ENCODE measurements at regions not wholly inside any gene's neighbourhood (a gene's known extent, or its start where the extent isn't known, plus 50 kb on each side); places are given as distances from the start of the nearest gene placed in this dataset.

DNA sequence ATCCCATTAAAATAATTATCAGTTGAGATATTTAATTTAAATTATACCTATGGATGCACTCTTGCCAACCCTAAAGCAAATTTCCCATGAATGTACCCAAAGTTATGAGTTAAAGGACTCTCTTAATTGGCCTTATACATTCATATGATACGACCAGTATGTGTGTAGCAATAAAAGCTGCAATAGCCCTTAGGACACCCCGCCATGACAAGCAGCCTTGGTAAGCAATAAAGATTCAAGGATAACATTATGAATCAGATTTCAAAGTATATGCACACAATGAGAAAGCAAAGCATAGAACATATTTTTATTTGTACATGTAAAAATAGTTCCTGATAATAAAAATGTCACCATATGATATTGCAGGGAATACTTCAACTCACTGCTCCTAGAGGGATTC is 1699.3 kb upstream of the CDH9 start:
- Mint-ChIP-seq H3K36me3 (ENCODE audit: low read depth) (no peaks in the 10 kb centered on the region), H3K27me3 (ENCODE audit: insufficient read depth, low read depth, poor library complexity) (peaks cover 5% of the 10 kb centered on the region), H3K27ac (no peak overlapping the region), H3K9me3 (no peaks in the 10 kb centered on the region), H3K4me3 (no peak overlapping the region), H3K4me1 (peaks cover 6% of the 10 kb centered on the region)
- Histone ChIP-seq H3F3A (replicated peaks; ENCODE audit: low read depth) (no peaks in the 10 kb centered on the region), H3K4me3 (no peak overlapping the region), H3K36me3 (ENCODE audit: insufficient read depth) (no peaks in the 10 kb centered on the region), H3K27ac (ENCODE audit: low read depth) (no peak overlapping the region), H3K79me2 (replicated peaks; ENCODE audit: insufficient read depth) (no peaks in the 10 kb centered on the region), H4K20me1 (replicated peaks; ENCODE audit: insufficient read depth) (no peaks in the 10 kb centered on the region), H3K4me2 (no peak overlapping the region), H3K27me3 (ENCODE audit: insufficient read depth) (no peaks in the 10 kb centered on the region), H2AFZ (no peak overlapping the region), H3K9me2 (ENCODE audit: insufficient read depth) (no peaks in the 10 kb centered on the region), H3K4me1 (ENCODE audit: insufficient read depth) (peaks cover 4% of the 10 kb centered on the region; the same call in 1 of the 2 replicates)
- TF ChIP-seq, protein P1, sequence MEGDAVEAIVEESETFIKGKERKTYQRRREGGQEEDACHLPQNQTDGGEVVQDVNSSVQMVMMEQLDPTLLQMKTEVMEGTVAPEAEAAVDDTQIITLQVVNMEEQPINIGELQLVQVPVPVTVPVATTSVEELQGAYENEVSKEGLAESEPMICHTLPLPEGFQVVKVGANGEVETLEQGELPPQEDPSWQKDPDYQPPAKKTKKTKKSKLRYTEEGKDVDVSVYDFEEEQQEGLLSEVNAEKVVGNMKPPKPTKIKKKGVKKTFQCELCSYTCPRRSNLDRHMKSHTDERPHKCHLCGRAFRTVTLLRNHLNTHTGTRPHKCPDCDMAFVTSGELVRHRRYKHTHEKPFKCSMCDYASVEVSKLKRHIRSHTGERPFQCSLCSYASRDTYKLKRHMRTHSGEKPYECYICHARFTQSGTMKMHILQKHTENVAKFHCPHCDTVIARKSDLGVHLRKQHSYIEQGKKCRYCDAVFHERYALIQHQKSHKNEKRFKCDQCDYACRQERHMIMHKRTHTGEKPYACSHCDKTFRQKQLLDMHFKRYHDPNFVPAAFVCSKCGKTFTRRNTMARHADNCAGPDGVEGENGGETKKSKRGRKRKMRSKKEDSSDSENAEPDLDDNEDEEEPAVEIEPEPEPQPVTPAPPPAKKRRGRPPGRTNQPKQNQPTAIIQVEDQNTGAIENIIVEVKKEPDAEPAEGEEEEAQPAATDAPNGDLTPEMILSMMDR (conservative IDR thresholded peaks at IDR 0.05; ENCODE audit: low read depth in 2 of 2) = no peak
- no peak for TF ChIP-seq CREB1 (CRISPR knock-in tag; IDR thresholded peaks at IDR 0.05; ENCODE audit: low read depth)
- no peak for TF ChIP-seq EZH2 (IDR thresholded peaks at IDR 0.05; ENCODE audit: low read depth, unreplicated experiment)
- TF ChIP-seq, protein P2, sequence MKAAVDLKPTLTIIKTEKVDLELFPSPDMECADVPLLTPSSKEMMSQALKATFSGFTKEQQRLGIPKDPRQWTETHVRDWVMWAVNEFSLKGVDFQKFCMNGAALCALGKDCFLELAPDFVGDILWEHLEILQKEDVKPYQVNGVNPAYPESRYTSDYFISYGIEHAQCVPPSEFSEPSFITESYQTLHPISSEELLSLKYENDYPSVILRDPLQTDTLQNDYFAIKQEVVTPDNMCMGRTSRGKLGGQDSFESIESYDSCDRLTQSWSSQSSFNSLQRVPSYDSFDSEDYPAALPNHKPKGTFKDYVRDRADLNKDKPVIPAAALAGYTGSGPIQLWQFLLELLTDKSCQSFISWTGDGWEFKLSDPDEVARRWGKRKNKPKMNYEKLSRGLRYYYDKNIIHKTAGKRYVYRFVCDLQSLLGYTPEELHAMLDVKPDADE (IDR thresholded peaks at IDR 0.05) = no peak
- no peak for TF ChIP-seq EZH2phosphoT487 (IDR thresholded peaks at IDR 0.05; ENCODE audit: unreplicated experiment)
- no peak for TF ChIP-seq ZNF331 (CRISPR knock-in tag; IDR thresholded peaks at IDR 0.05; ENCODE audit: low read depth)
- TF ChIP-seq JUNB (IDR thresholded peaks at IDR 0.05; ENCODE audit: unreplicated experiment) = no peak
- TF ChIP-seq, protein P3, sequence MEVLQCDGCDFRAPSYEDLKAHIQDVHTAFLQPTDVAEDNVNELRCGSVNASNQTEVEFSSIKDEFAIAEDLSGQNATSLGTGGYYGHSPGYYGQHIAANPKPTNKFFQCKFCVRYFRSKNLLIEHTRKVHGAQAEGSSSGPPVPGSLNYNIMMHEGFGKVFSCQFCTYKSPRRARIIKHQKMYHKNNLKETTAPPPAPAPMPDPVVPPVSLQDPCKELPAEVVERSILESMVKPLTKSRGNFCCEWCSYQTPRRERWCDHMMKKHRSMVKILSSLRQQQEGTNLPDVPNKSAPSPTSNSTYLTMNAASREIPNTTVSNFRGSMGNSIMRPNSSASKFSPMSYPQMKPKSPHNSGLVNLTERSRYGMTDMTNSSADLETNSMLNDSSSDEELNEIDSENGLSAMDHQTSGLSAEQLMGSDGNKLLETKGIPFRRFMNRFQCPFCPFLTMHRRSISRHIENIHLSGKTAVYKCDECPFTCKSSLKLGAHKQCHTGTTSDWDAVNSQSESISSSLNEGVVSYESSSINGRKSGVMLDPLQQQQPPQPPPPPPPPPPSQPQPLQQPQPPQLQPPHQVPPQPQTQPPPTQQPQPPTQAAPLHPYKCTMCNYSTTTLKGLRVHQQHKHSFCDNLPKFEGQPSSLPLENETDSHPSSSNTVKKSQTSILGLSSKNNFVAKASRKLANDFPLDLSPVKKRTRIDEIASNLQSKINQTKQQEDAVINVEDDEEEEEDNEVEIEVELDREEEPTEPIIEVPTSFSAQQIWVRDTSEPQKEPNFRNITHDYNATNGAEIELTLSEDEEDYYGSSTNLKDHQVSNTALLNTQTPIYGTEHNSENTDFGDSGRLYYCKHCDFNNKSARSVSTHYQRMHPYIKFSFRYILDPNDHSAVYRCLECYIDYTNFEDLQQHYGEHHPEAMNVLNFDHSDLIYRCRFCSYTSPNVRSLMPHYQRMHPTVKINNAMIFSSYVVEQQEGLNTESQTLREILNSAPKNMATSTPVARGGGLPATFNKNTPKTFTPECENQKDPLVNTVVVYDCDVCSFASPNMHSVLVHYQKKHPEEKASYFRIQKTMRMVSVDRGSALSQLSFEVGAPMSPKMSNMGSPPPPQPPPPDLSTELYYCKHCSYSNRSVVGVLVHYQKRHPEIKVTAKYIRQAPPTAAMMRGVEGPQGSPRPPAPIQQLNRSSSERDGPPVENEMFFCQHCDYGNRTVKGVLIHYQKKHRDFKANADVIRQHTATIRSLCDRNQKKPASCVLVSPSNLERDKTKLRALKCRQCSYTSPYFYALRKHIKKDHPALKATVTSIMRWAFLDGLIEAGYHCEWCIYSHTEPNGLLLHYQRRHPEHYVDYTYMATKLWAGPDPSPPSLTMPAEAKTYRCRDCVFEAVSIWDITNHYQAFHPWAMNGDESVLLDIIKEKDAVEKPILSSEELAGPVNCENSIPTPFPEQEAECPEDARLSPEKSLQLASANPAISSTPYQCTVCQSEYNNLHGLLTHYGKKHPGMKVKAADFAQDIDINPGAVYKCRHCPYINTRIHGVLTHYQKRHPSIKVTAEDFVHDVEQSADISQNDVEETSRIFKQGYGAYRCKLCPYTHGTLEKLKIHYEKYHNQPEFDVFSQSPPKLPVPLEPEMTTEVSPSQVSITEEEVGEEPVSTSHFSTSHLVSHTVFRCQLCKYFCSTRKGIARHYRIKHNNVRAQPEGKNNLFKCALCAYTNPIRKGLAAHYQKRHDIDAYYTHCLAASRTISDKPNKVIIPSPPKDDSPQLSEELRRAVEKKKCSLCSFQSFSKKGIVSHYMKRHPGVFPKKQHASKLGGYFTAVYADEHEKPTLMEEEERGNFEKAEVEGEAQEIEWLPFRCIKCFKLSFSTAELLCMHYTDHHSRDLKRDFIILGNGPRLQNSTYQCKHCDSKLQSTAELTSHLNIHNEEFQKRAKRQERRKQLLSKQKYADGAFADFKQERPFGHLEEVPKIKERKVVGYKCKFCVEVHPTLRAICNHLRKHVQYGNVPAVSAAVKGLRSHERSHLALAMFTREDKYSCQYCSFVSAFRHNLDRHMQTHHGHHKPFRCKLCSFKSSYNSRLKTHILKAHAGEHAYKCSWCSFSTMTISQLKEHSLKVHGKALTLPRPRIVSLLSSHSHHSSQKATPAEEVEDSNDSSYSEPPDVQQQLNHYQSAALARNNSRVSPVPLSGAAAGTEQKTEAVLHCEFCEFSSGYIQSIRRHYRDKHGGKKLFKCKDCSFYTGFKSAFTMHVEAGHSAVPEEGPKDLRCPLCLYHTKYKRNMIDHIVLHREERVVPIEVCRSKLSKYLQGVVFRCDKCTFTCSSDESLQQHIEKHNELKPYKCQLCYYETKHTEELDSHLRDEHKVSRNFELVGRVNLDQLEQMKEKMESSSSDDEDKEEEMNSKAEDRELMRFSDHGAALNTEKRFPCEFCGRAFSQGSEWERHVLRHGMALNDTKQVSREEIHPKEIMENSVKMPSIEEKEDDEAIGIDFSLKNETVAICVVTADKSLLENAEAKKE (CRISPR knock-in tag; IDR thresholded peaks at IDR 0.05) = no peak
- ATAC-seq = no peak
- no peak for DNase-seq (ENCODE audit: low spot score)

Measured in GM23338 (cell line).